ENCODE measurements at regions not wholly inside any gene's neighbourhood (a gene's known extent, or its start where the extent isn't known, plus 50 kb on each side); places are given as distances from the start of the nearest gene placed in this dataset.

DNA sequence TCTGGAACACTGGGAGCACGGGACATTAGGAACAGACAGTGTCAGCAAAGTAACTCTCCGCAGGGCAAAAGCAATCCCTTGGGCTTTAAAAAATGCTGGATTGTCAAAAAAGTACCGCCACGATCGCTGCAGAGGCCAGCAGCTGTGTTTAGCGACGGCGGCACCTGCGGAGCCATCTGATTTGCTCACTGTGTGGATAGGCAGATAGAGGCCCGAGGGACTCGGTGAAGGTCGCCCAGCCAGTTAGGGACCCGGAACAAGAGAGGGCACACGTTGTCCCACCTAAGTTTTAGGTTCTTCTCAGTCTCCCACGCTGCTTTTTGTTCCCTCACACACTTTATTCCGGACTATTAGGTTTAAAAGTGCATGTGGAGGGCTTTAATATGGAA, 238.3 kb downstream of the TEX29 start:
- no peak overlapping the region for H3K4me3 ChIP-seq (ENCODE audit: low read depth, poor library complexity, severe bottlenecking)
- intact Hi-C loops (cut with DNase I; ENCODE audit: low total_unique reads) = no loop called here
- TF ChIP-seq, protein P1, sequence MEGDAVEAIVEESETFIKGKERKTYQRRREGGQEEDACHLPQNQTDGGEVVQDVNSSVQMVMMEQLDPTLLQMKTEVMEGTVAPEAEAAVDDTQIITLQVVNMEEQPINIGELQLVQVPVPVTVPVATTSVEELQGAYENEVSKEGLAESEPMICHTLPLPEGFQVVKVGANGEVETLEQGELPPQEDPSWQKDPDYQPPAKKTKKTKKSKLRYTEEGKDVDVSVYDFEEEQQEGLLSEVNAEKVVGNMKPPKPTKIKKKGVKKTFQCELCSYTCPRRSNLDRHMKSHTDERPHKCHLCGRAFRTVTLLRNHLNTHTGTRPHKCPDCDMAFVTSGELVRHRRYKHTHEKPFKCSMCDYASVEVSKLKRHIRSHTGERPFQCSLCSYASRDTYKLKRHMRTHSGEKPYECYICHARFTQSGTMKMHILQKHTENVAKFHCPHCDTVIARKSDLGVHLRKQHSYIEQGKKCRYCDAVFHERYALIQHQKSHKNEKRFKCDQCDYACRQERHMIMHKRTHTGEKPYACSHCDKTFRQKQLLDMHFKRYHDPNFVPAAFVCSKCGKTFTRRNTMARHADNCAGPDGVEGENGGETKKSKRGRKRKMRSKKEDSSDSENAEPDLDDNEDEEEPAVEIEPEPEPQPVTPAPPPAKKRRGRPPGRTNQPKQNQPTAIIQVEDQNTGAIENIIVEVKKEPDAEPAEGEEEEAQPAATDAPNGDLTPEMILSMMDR (IDR thresholded peaks at IDR 0.05) = no peak
- TF ChIP-seq POLR2A (IDR thresholded peaks at IDR 0.05) = no peak
- DNase-seq (ENCODE audit: low spot score in 2 of 2) = peak in 1 of 2 donors; percentile 81
- WGBS, 2 donors = 82 to 88% methylated on average over 16 of the region's 16 CpGs

DNA sequence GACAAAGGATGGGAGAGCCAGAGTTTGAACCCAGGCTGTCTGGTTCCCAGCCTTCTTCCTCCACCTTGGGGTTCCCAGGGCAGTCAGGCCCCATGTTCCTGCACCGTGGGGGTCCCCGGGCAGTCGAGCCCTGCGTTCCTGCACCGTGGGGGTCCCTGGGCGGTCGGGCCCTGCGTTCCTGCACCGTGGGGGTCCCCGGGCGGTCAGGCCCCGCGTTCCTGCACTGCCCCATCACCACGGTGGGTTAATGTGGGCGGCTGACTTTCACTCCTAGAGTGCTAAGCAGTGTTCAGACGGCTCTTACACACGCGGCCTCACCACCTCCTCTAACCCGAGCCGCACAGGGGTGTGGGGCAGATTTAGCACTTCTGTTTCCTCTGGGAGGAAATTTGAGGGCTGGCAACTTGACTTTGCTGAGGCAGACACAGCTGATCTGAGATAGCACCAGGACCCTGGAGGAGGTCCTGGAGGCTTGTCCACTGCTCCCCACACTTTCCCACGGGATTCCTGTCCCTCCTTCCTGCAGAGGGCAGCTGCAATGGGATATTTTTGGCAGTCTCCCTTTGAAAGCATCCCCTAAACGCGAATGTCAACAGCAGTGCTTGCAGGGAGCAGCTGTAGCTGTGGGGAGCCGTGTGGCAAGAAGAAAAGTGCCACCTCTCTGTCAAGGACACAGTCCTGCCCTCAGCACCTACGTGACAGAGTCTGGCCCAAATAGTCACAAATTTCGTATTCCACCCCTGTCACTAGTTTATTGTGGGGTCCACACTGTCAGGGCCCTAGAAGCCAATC, 239.4 kb downstream of the TEX29 start:
- intact Hi-C loops (cut with DNase I; ENCODE audit: low total_unique reads) = no loop called here
- TF ChIP-seq, protein P1 (IDR thresholded peaks at IDR 0.05) = no peak
- no peak for TF ChIP-seq POLR2A (IDR thresholded peaks at IDR 0.05)
- WGBS, 2 donors = 64 to 67% methylated on average over 24 to 25 of the region's 26 CpGs
- no peak overlapping the region for H3K4me3 ChIP-seq (ENCODE audit: low read depth, poor library complexity, severe bottlenecking)
- DNase-seq (ENCODE audit: low spot score in 2 of 2) = peak in 1 of 2 donors; percentile 75

DNA sequence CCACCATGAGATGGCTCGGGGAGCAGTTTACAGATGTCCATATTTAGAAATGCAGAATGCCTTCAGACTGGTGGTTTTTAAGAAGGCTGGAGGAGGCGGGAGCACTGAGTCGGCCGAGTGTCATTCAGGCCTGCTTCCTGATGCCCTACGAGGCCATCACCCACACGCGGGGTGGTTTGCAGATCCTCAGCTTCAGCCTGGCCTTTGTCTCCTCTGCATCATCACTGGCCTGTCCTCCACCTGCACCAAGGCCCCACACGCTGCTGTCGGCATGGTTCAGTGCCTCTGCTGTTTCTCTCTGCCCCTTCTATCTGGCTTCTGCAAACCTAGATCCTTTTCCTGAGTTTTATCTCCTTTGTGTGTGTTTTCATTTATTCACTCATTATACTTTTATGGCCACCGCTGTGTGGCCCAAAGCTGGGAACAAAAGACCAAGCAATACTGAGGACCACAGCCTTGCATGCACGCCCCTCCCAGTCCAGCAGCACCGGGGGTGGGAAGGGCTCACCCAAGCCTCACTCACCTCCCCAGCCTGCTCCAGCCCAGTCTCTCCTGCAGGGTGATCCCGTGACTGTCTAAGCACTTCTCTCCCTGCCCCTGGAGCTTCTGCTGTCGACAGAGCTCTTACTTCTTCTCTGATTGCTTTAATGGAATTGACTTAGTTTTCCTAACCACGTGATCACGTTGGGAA, 240.8 kb downstream of the TEX29 start:
- 80 to 81% methylated on average over 16 of the region's 16 CpGs for WGBS, 2 donors
- TF ChIP-seq, protein P1 (IDR thresholded peaks at IDR 0.05) = no peak
- no peak for TF ChIP-seq POLR2A (IDR thresholded peaks at IDR 0.05)
- no peak for DNase-seq (ENCODE audit: low spot score in 2 of 2)
- no peak overlapping the region for H3K4me3 ChIP-seq (ENCODE audit: low read depth, poor library complexity, severe bottlenecking)
- intact Hi-C loops (cut with DNase I; ENCODE audit: low total_unique reads) = no loop called here

DNA sequence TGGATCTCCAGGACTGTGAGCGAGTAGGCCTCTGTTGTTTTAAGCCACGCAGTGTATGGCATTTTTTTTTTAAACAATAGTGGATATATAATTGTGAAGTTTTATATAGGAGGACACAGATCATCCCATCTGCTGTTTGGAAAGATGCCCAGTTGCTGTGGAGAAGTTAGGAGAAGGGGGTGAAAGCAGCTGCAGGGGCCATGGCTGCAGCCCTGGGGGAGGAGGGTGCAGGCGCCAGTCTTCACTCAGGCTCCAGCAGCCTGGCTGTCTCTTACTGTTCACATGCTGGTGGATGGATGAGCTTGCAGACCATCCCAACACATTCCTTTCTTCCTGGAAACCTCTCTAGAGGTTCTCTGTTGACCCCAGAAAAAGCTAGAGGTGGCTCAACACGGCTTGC, 242.3 kb downstream of the TEX29 start:
- intact Hi-C loops (cut with DNase I; ENCODE audit: low total_unique reads) = no loop called here
- DNase-seq (ENCODE audit: low spot score in 2 of 2) = no peak
- WGBS, 2 donors = 65 to 69% methylated on average over 4 of the region's 4 CpGs
- TF ChIP-seq, protein P1 (IDR thresholded peaks at IDR 0.05) = no peak
- TF ChIP-seq POLR2A (IDR thresholded peaks at IDR 0.05) = no peak
- no peak overlapping the region for H3K4me3 ChIP-seq (ENCODE audit: low read depth, poor library complexity, severe bottlenecking)

DNA sequence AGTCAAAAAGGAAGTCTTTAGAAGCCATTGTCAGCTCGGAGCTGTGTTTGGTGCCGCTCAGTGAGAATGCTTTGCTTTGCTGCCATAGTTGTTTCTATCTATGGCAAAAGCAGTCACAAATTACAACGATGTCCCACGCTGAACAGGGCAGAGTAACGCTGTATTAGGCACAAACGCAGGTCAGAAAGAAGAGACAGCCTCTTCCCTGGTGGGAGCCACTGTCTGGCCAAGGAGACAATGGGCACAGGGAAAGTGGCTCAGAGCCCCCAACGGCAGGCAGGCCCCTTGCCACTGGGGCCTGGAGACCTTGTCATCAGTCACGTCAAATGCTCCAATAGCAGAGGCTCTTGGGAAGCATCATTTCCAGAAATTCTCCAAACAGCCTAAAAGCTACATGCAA, 244.2 kb downstream of the TEX29 start:
- no peak overlapping the region for H3K4me3 ChIP-seq (ENCODE audit: low read depth, poor library complexity, severe bottlenecking)
- WGBS, 2 donors = 56 to 59% methylated on average over 8 of the region's 8 CpGs
- intact Hi-C loops (cut with DNase I; ENCODE audit: low total_unique reads) = no loop called here
- TF ChIP-seq, protein P1 (IDR thresholded peaks at IDR 0.05) = no peak
- no peak for TF ChIP-seq POLR2A (IDR thresholded peaks at IDR 0.05)
- no peak for DNase-seq (ENCODE audit: low spot score in 2 of 2)
